Ishikawa (cell line): ENCODE measurements at regions not wholly inside any gene's neighbourhood (a gene's known extent, or its start where the extent isn't known, plus 50 kb on each side); places are given as distances from the start of the nearest gene placed in this dataset.

Experiments used
- TCF12 ChIP-seq: IDR thresholded peaks from 2 replicates; pipeline ENCODE4 v1.6.1; 2012; ENCODE audit warnings: low read depth
- YY1 ChIP-seq: IDR thresholded peaks from 2 replicates; pipeline ENCODE4 v1.6.1; 2012; ENCODE audit warnings: low read depth

- no peak for TF ChIP-seq YY1
- TF ChIP-seq TCF12 = no peak
These were observed 286.8 kb upstream of the THRB start for GRCh38 chr3:24781454-24781853.
